DMS 273 (cell line): ENCODE measurements at regions not wholly inside any gene's neighbourhood (a gene's known extent, or its start where the extent isn't known, plus 50 kb on each side); places are given as distances from the start of the nearest gene placed in this dataset.

Experiments
- DNase-seq: peaks from one replicate; lab custom pipeline; 2025; ENCODE audit not compliant: unreplicated experiment; lab: John Stamatoyannopoulos, UW

- DNase-seq = no peak
Measured at GRCh38 chr5:166497496-166498104, 1793.8 kb upstream of the WWC1 start.

- DNase-seq = no peak
Measured at GRCh38 chr5:166499447-166500240, 1791.8 kb upstream of the WWC1 start.

DNA sequence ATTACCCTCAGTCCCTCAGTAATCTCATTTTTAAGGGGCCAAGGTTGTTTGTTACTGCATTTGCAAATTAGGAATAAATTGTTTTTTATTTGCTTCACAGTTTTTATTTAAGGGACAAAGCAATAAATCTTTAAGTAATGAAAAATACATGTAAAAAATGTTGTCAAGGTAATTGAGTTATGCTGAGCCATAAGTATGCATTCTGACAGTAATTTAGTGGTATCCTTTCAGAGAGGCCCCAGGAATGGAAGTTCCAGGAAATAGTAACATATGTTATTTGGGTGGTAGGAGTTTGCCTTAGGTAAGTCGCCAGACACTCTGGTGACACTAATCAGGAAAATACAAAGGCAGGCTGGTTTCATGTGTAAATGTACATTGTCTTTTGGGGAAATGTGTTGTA lies 1787.9 kb upstream of the WWC1 start:
- DNase-seq = no peak

- DNase-seq = no peak
Measured at GRCh38 chr5:166505067-166505466, 1786.4 kb upstream of the WWC1 start.

DNA sequence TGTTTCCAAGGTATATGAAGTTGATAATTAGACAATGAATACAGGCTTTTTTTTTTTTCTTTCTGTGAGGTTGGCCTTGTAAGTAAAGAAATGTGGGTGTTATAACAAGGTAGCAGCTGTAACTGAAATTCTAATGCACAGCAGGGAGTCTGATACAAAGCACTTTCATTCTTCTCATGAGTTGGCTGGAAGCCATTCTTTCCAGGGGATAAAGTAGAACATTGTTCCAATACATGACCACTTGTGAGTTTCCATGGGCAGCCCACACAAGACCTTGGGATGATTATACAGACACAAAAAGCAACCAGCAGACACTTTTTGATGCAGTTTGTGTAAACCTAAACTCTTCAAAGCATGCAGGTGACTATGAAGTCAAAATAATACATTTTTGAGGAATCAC lies 1785.9 kb upstream of the WWC1 start:
- DNase-seq = no peak

DNA sequence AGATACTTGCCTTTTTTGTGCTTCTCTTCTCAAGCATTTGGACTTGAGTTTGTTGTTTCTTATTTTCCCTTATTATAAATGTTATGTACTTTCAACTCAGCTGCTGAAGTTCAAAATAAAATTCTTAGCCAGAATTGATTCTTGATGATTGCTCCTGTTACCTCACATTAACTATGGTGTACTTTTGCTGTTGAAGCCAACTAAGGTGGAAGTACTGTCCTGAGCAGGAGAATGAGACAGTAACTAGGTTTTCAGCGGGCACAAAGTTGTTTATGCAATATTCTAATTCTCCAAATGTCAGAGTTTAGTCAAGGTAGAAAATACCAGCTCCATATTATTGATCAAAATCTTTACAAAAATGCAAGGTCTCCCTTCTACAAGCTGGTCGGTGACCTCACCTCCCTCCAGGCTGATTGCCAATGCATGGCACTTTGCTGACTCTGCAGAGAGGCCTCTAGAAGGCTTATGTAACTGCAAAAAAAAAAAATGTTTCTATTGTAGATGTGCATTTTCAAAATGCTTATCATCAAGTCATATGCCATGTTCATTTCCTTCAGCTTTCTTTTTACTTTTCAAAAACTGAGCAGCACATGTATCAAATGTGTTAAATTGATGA lies 1783.5 kb upstream of the WWC1 start:
- DNase-seq = no peak

GRCh38 chr5:166509085-166509484 lies 1782.4 kb upstream of the WWC1 start:
- DNase-seq = no peak

DNA sequence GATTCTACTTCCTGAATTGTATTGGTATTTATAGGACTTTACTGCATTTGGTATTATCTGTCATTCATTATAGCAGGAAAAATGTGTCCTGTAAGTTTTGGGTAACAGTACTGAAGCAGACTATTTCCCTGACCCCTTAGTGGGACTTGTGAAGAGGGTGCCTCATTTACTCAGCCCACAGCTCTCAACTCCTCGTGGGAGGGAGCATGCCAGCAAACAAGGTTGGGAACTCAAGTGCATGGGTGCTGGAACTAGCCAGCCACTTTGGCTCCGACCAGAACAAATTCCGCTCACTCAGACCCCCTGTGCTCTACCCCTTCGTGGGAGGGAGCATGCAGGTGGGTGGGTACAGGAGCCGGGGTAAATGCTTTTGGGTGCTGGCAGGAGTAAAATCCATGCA lies 1773.5 kb upstream of the WWC1 start:
- no peak for DNase-seq

DNA sequence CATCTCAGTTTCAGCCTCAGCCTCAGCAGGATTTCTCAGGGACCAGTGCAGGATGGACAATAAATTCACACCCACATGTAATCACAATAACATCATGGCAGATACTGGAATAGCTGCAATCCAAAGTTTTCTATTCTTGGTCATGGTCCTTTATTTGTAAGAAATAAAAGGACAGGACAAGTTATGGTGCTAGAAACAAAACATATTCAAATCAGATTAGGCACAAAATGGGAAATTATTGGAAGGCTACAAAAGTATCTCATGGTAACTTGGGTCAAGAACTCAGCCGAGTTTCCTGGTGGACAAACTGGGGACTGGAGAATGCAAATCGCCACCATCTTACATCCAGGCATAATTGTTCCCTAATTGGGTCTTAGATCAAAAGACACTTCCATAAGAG lies 1768.2 kb upstream of the WWC1 start:
- no peak for DNase-seq

- no peak for DNase-seq
Measured at GRCh38 chr5:166529200-166529599, 1762.2 kb upstream of the WWC1 start.

DNA sequence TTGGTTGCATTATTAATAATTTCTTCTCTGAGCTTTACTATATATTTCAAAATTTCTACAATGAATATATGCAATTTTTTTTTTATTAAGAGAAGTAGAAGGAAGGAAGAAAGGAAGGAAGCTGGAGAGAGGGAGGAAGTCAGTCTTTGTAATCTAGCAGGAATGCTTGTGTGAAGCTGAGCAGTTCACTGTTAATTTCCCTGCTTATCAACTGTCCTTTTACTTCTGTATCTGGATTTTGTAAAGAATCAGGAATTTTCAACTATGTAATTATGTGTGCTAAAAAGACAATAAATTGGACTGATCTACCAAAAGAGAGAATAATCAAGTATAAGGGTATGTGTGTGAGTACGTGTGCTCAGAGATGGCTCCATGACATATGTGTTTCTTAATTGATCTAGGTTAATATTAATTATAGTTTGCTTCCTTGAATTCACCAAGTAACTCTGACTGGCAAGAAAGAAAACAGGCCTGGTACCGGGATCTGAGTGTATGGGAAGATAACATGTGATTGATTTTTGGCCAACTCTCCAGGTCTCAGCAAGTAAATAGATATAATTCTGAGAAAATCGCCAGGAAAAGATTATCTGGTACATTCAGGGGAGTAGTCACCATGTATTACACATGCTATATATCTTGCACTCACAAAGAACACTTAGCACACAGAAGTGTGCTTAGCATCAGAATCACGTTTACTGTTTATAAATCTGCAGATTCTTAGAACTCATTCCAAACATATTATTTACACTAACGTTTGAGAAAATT lies 1758.8 kb upstream of the WWC1 start:
- DNase-seq = no peak

DNA sequence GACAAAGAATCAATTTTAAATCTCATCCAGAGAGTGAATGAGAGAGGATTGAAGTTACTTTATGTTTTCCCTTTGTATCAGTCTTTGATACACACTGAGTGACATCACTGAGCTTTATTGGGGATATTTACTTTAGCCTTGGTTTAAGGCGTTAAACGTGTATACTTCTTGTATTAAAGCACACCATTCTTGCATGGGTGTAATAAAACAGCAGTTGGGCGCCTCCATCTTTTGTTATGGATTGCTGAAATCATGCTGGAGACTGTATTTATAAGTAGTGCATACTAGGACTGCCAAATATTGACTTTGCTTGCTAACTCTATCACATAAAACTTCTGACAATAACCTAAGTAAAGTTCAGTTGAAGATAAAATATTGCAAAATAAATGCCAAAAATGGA lies 1755.8 kb upstream of the WWC1 start:
- no peak for DNase-seq

DNA sequence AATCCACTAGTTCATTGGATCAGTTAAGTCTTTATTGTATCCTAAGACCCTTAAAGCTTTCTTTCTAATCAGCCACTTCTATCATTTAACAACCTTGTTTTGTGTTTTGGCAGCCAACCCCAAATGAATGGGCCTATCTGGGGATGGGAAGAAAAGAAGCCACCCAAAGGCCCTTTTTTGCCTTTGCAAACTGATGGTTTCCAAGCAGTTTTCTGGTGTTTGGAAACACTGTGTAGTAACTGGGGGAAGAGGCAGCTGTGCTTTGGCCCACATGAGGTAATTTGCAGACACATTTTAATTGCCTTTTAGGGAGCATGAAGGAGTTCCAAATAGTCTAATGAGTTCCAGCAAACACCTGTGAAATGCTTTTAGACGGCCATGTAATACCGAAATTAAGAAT lies 1751.3 kb upstream of the WWC1 start:
- DNase-seq = no peak

DNA sequence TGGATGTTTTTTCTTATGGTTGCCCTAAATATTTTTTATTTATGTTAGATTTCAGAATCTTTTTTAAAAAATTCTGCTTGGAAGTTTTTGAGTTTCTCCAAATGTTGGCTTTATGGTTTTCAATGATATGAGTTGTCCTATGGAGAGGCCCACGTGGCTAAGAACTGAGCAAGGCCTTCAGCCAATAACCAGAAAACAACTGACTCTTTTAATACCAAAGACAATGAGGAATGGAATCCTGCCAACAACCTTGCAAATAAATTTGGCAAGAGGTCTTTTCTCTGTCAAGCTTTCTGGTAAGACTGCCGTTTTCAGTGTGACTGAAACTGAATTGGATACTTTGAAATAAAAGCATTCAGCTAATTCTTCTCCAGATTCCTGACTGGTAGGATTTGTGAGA lies 1740.1 kb upstream of the WWC1 start:
- DNase-seq = no peak

DNA sequence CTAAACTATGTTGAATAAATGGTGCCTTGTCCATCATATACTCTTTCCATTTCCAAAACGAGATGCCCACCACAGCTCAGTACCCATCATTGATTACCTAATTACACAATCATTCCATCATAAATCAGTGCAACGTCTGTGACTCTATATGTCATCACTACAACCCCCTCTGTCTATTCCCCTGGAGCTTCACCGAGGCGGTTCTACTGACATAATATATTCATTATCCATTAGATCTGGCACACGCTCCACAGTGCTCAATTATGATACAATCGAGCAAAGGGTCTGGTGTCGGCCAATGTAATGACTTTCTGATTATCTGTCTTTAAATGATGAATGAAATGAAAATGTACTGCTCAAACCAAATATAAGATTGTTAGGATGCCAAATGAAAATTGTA lies 1737.7 kb upstream of the WWC1 start:
- no peak for DNase-seq

DNA sequence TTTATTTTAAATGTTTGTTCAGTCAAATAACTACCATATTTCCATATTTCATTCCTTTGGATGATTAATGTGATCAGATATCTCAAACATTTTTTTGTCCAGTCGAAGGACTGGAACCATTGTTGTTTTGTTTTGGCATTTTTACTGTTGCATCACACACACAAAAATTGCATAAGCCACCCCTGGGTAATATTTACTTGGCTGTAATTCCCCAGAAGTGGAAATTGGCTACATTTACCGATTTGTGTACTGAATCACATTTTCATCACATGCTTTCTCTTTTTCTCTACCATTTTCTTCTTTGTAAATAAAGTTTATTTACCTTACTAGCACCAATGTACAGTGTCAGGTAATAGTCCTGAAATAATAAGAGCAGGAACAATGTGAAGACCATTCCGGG lies 1729.7 kb upstream of the WWC1 start:
- no peak for DNase-seq

GRCh38 chr5:166562246-166562645 lies 1729.2 kb upstream of the WWC1 start:
- no peak for DNase-seq

GRCh38 chr5:166566725-166567124 lies 1724.7 kb upstream of the WWC1 start:
- no peak for DNase-seq

DNA sequence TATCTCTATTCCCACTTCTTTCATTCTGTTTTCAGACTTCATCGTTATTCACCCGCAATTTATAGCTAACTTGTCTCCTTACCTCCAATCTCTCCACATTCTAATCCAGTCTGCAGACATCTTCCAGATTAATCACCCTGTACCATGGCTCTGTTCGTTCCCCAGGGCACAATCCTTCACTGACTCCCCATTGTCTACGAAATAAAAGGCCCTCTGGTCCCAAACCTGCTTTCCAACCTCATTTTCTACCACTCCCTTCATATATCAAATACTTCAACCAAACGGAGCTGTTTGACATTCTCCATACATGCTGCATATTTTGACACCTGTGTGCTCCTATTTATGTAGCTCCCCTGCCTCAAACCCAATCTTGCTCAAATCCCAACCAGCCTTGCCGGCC lies 1720.6 kb upstream of the WWC1 start:
- DNase-seq = no peak

- DNase-seq = no peak
Measured at GRCh38 chr5:166571668-166572067, 1719.8 kb upstream of the WWC1 start.

DNA sequence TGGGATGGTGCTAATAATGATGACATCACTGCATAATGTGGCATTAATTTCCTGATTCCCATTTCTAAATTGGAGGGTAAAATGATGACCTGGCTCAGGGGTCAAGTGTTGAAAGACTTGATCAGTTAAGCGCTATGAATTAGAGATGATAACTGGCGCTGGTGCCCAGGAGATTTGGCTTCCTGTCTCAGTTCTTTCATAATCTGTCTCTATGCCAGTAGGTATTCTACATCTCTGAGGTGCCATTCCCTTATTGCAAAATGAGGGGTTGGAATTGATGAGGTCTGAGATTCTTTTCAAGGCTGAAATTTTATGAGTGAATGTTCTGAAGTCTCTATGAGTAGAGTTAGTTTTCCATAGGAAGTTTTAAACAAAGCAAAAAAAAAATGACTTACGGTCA lies 1715.1 kb upstream of the WWC1 start:
- no peak for DNase-seq

GRCh38 chr5:166581826-166582225 lies 1709.6 kb upstream of the WWC1 start:
- DNase-seq = no peak
